ENCODE measurements at regions not wholly inside any gene's neighbourhood (a gene's known extent, or its start where the extent isn't known, plus 50 kb on each side); places are given as distances from the start of the nearest gene placed in this dataset.

- no peak for TF ChIP-seq CREB1 (CRISPR knock-in tag; IDR thresholded peaks at IDR 0.05; ENCODE audit: low read depth)
- no peak for TF ChIP-seq ETS1 (IDR thresholded peaks at IDR 0.05)
- no peak for TF ChIP-seq EZH2phosphoT487 (IDR thresholded peaks at IDR 0.05; ENCODE audit: unreplicated experiment)
- no peak for TF ChIP-seq JUNB (IDR thresholded peaks at IDR 0.05; ENCODE audit: unreplicated experiment)
- no peak for TF ChIP-seq ZNF331 (CRISPR knock-in tag; IDR thresholded peaks at IDR 0.05; ENCODE audit: low read depth)
- no peak for TF ChIP-seq NANOG (IDR thresholded peaks at IDR 0.05; ENCODE audit: borderline replicate concordance)
- TF ChIP-seq, protein P1, sequence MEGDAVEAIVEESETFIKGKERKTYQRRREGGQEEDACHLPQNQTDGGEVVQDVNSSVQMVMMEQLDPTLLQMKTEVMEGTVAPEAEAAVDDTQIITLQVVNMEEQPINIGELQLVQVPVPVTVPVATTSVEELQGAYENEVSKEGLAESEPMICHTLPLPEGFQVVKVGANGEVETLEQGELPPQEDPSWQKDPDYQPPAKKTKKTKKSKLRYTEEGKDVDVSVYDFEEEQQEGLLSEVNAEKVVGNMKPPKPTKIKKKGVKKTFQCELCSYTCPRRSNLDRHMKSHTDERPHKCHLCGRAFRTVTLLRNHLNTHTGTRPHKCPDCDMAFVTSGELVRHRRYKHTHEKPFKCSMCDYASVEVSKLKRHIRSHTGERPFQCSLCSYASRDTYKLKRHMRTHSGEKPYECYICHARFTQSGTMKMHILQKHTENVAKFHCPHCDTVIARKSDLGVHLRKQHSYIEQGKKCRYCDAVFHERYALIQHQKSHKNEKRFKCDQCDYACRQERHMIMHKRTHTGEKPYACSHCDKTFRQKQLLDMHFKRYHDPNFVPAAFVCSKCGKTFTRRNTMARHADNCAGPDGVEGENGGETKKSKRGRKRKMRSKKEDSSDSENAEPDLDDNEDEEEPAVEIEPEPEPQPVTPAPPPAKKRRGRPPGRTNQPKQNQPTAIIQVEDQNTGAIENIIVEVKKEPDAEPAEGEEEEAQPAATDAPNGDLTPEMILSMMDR (conservative IDR thresholded peaks at IDR 0.05; ENCODE audit: low read depth in 2 of 2), result no peak
- TF ChIP-seq STAT1 (IDR thresholded peaks at IDR 0.05; ENCODE audit: unreplicated experiment), result no peak
- no peak for TF ChIP-seq POLR2AphosphoS5 (IDR thresholded peaks at IDR 0.05; ENCODE audit: low read depth)
- no peak for TF ChIP-seq ZNF114 (CRISPR knock-in tag; IDR thresholded peaks at IDR 0.05)
- TF ChIP-seq, protein P2, sequence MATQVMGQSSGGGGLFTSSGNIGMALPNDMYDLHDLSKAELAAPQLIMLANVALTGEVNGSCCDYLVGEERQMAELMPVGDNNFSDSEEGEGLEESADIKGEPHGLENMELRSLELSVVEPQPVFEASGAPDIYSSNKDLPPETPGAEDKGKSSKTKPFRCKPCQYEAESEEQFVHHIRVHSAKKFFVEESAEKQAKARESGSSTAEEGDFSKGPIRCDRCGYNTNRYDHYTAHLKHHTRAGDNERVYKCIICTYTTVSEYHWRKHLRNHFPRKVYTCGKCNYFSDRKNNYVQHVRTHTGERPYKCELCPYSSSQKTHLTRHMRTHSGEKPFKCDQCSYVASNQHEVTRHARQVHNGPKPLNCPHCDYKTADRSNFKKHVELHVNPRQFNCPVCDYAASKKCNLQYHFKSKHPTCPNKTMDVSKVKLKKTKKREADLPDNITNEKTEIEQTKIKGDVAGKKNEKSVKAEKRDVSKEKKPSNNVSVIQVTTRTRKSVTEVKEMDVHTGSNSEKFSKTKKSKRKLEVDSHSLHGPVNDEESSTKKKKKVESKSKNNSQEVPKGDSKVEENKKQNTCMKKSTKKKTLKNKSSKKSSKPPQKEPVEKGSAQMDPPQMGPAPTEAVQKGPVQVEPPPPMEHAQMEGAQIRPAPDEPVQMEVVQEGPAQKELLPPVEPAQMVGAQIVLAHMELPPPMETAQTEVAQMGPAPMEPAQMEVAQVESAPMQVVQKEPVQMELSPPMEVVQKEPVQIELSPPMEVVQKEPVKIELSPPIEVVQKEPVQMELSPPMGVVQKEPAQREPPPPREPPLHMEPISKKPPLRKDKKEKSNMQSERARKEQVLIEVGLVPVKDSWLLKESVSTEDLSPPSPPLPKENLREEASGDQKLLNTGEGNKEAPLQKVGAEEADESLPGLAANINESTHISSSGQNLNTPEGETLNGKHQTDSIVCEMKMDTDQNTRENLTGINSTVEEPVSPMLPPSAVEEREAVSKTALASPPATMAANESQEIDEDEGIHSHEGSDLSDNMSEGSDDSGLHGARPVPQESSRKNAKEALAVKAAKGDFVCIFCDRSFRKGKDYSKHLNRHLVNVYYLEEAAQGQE (IDR thresholded peaks at IDR 0.05; ENCODE audit: unreplicated experiment), result no peak
- no peak overlapping the region for H3K4me3 ChIP-seq
- Mint-ChIP-seq H3K27me3 (ENCODE audit: insufficient read depth, low read depth, poor library complexity) (peaks cover 4% of the 10 kb centered on the region), H3K4me3 (no peak overlapping the region), H3K9me3 (no peaks in the 10 kb centered on the region; the same call in 2 of the 3 replicates), H3K27ac (no peak overlapping the region), H3K4me1 (peaks cover 23% of the 10 kb centered on the region), H3K36me3 (ENCODE audit: low read depth) (no peaks in the 10 kb centered on the region)
- no peak for DNase-seq (ENCODE audit: low spot score)
- H3K4me2 ChIP-seq, result no peak overlapping the region
- H3K4me1 ChIP-seq (ENCODE audit: insufficient read depth), result peaks cover 19% of the 10 kb centered on the region
- no peak overlapping the region for H2AFZ ChIP-seq
- no peaks in the 10 kb centered on the region for H3K79me2 ChIP-seq (replicated peaks; ENCODE audit: insufficient read depth)
- no peaks in the 10 kb centered on the region for H3K9me2 ChIP-seq (ENCODE audit: insufficient read depth)
- H4K20me1 ChIP-seq (replicated peaks; ENCODE audit: insufficient read depth), result no peaks in the 10 kb centered on the region
- H3K36me3 ChIP-seq (ENCODE audit: insufficient read depth), result no peaks in the 10 kb centered on the region
- H3K27me3 ChIP-seq (ENCODE audit: insufficient read depth), result no peaks in the 10 kb centered on the region
- H3F3A ChIP-seq (replicated peaks; ENCODE audit: low read depth), result no peaks in the 10 kb centered on the region
- no peak overlapping the region for H3K27ac ChIP-seq (ENCODE audit: low read depth)
- no peak for ATAC-seq
These were observed 424.6 kb upstream of the CADM1 start for GRCh38 chr11:115928811-115929210.
